Right lobe of liver (tissue), 4 donors: ENCODE measurements at regions not wholly inside any gene's neighbourhood (a gene's known extent, or its start where the extent isn't known, plus 50 kb on each side); places are given as distances from the start of the nearest gene placed in this dataset.

Experiments used
- POLR2A ChIP-seq: fragments of 450-650 bp; IDR thresholded peaks from one replicate; pipeline ENCODE4 v1.6.1; 2017; ENCODE audit warnings: antibody characterized with exemption, mild to moderate bottlenecking
- TF ChIP-seq, protein P1 (sequence below), 4 donors: fragments of 200-600 bp in 3 of 4; fragments of 450-650 bp in 1 of 4; IDR thresholded peaks; one replicate each; pipeline versions ENCODE4 v1.5.1 to v1.8.0; 2016 to 2022; ENCODE audit warnings: antibody characterized with exemption in 4 of 4, mild to moderate bottlenecking in 2 of 4
- donor health status: DM: no; HTN: no; CAD: no.
- donor health status: DM: no; HTN: no; CAD: no.
- donor health status: DM: no; HTN: yes; CAD: no.

DNA sequence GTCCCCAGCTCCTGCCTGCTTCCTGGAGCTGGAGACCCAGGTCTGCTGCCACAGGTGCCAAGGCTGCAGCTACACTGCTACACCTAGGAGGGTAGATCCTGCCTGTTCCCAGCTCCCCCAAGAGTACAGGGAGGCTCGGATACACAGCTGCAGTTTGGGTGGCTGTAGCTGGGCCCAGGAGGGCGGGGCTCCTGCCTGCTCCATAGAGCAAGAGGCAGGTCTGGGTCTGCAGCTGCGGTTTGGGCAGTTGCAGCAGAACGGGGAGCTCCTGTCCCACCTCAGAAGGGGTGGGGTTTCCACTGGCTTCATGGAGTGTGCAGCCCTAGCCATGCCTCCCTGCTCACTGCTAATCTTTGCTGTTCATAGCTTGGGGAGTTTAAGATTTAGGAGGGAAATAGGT, 199.0 kb downstream of the NUFIP1 start:
- TF ChIP-seq, protein P1, sequence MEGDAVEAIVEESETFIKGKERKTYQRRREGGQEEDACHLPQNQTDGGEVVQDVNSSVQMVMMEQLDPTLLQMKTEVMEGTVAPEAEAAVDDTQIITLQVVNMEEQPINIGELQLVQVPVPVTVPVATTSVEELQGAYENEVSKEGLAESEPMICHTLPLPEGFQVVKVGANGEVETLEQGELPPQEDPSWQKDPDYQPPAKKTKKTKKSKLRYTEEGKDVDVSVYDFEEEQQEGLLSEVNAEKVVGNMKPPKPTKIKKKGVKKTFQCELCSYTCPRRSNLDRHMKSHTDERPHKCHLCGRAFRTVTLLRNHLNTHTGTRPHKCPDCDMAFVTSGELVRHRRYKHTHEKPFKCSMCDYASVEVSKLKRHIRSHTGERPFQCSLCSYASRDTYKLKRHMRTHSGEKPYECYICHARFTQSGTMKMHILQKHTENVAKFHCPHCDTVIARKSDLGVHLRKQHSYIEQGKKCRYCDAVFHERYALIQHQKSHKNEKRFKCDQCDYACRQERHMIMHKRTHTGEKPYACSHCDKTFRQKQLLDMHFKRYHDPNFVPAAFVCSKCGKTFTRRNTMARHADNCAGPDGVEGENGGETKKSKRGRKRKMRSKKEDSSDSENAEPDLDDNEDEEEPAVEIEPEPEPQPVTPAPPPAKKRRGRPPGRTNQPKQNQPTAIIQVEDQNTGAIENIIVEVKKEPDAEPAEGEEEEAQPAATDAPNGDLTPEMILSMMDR (IDR thresholded peaks at IDR 0.05) = no peak
- no peak for TF ChIP-seq POLR2A
